Body of pancreas (tissue), 4 donors: ENCODE measurements at regions not wholly inside any gene's neighbourhood (a gene's known extent, or its start where the extent isn't known, plus 50 kb on each side); places are given as distances from the start of the nearest gene placed in this dataset.

Experiments
- POLR2A ChIP-seq, 3 donors: fragments of 450-650 bp; IDR thresholded peaks; one replicate each; pipeline ENCODE4 v1.6.1; 2016; ENCODE audit warnings: antibody characterized with exemption in 3 of 3, mild to moderate bottlenecking in 2 of 3
- TF ChIP-seq, protein P1 (sequence below), 7 experiments: fragments of 450-650 bp in 4 of 7; fragments of 200-600 bp in 3 of 7; sonication (generic) in 3 of 7; IDR thresholded peaks; one replicate each; pipeline ENCODE4 v1.5.1; 2016 to 2019; ENCODE audit warnings: antibody characterized with exemption in 7 of 7

DNA sequence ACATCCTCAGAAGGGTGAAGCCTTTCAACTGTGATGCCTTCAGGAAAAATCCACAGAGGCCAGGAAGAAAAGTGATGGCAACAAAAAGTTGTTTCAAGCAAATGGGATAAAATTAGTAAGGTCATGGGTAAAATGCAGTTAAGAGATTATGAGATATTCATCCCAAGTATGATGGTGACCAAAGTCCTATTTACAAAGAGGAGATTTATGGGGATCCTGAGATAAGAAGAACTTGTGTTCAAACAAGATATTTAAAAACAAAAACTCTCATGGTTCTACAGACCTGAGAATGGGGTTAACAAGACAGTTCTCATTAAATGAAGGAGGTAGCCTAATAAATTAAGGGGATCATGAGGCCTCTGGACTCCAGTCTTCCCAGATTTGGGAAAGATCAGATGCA lies 184.4 kb downstream of the FCRL5 start:
- TF ChIP-seq, protein P1, sequence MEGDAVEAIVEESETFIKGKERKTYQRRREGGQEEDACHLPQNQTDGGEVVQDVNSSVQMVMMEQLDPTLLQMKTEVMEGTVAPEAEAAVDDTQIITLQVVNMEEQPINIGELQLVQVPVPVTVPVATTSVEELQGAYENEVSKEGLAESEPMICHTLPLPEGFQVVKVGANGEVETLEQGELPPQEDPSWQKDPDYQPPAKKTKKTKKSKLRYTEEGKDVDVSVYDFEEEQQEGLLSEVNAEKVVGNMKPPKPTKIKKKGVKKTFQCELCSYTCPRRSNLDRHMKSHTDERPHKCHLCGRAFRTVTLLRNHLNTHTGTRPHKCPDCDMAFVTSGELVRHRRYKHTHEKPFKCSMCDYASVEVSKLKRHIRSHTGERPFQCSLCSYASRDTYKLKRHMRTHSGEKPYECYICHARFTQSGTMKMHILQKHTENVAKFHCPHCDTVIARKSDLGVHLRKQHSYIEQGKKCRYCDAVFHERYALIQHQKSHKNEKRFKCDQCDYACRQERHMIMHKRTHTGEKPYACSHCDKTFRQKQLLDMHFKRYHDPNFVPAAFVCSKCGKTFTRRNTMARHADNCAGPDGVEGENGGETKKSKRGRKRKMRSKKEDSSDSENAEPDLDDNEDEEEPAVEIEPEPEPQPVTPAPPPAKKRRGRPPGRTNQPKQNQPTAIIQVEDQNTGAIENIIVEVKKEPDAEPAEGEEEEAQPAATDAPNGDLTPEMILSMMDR (IDR thresholded peaks at IDR 0.05) = no peak
- no peak for TF ChIP-seq POLR2A (IDR thresholded peaks at IDR 0.05)
